Umbilical cord (tissue), 1 donor: ENCODE measurements at regions not wholly inside any gene's neighbourhood (a gene's known extent, or its start where the extent isn't known, plus 50 kb on each side); places are given as distances from the start of the nearest gene placed in this dataset.
"Not testable (repeated sequence)": the region's sequence is repeated elsewhere in the genome, so short reads cannot be mapped to it uniquely, and the experiment has no call there.

Source experiments
- DNase-seq: peaks from one replicate; pipeline ENCODE4 v3.0.0-alpha.2; 2015; ENCODE audit warnings: low spot score

- DNase-seq = no peak
Measured at GRCh38 chr6:169866140-169866534, 114.7 kb downstream of the ERMARD start.

- no peak for DNase-seq
Measured at GRCh38 chr6:169865346-169866139, 114.1 kb downstream of the ERMARD start.

GRCh38 chr6:169864148-169865020 lies 113.0 kb downstream of the ERMARD start:
- no peak for DNase-seq

DNA sequence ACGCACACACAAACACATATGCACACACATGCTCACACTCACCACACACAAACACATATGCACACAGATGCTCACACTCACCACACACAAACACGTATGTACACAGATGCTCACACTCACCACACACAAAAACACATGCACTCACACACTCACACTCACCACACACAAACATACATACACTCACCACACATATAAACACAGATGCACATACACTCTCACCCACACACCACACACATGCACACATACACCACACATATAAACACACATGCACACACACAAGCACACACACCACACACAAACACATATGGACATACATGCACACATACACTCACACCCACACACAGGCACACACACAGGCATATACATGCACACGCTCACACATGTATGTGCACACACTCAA lies 112.3 kb downstream of the ERMARD start:
- no peak for DNase-seq

GRCh38 chr6:169862892-169863525 lies 111.6 kb downstream of the ERMARD start:
- peak; percentile 14 for DNase-seq

DNA sequence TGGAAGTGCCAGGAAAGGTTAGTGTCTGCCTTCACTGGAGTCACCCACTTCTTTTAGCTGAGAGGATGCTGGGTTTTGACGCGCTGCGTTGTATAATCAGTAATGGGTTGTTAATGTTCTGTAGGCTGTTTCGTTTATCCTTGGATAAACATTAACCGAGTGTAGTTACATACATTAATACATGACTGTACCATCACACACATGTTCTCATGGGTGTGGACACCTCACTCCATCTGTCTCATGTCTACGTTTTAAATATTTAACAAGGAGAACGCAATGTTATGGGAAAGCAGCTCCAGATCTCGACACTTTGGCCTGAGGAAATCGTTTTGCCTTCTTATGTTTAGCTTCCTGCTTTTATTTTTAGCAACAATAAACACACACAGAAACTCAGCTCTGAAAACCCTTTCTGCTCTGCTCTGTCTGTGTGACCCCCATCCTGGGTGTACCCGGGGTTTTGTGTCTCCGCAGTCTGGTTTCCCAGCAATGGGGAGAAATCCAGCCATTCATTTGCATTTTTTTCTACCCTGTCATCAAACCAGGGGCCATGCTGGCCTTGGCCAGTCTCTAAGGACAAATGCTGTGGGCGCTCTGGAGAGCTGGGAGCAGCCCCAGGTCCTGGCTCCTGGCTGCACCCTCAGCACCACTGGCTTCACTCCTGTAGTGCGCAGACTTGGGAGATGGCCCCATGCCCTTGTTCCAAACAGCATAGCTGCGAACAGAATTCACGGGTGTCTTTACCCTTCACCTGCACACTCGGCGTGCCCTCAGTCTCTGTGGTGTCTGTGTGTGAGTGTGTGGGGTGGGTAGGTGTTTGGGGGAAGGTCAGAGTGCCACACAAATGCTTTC lies 110.8 kb downstream of the ERMARD start:
- DNase-seq = no peak

- no peak for DNase-seq
Measured at GRCh38 chr6:169861431-169862042, 110.1 kb downstream of the ERMARD start.

- no peak for DNase-seq
Measured at GRCh38 chr6:169859978-169860703, 108.7 kb downstream of the ERMARD start.

DNA sequence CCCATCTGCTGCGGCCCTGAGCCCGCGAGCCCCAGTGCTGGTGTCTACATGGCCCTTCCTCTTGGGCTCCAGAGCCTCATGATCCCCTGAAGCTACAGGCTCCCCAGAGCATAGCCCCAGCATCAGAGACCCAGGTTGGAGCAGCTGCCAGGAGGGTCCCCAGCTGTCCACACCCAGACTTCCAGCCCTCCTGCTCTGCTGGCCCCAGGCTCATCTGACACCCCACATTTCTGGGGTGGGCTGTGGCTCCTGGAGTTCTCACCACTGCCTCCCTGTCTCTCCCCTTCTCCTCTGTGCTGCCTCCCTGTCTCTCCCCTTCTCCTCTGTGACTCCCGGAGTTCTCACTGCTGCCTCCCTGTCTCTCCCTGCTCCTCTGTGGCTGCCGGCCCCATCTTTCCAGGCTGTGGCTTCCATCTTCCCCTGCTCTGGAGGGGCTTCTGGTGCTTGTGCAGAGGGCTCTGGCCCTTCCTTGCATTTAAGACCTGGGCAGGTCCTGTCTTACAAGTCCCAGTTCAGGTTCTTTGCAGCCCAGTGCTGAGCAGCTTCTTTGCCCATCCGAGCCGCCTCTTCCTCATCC lies 108.1 kb downstream of the ERMARD start:
- DNase-seq = no peak

- no peak for DNase-seq
Measured at GRCh38 chr6:169858935-169859351, 107.5 kb downstream of the ERMARD start.

- no peak for DNase-seq
Measured at GRCh38 chr6:169858293-169858934, 107.0 kb downstream of the ERMARD start.

- no peak for DNase-seq
Measured at GRCh38 chr6:169857343-169858292, 106.2 kb downstream of the ERMARD start.

DNA sequence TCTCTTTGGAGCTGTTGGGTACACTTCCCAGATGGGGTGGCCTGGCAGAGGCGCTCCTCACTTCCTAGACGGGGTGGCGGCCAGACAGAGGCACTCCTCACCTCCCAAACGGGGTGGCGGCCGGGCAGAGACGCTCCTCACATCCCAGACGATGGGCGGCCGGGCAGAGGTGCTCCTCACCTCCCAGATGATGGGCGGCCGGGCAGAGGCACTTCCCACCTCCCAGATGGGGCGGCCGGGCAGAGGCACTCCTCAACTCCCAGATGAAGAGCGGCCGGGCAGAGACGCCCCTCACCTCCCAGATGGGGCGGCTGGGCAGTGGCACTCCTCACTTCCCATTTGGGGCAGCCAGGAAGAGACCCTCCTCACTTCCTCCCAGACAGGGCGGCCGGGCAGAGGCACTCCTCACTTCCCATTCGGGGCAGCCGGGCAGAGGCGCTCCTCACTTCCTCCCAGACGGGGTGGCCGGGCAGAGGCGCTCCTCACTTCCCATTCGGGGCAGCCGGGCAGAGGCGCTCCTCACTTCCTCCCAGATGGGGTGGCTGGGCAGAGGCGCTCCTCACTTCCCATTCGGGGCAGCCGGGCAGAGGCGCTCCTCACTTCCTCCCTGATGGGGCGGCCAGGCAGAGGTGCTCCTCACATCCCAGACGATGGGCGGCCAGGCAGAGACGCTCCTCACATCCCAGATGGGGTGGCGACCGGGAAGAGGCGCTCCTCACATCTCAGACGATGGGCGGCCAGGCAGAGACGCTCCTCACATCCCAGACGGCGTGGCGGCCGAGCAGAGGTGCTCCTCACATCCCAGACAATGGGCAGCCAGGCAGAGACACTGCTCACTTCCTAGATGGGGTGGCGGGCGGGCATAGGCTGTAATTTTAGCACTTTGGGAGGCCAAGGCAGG lies 105.3 kb downstream of the ERMARD start:
- DNase-seq = not testable (repeated sequence)

DNA sequence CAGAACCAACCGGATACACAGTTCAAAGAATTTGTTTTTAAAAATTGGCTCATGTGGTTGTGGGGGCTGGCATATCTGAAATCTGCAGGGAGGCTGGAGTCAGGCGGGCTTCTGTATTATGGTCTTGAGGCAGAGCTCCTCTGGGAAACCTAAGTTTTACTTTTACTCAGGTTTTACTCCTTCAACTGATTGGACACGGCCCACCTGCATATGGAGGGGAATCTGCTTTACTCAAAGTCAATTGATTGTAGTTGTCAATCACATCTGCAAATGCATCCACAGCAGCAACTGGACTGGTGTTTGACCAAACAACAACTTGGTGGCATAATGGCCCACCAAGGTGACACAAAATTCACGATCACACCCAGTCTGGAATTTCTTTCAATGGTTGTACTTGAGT lies 103.4 kb downstream of the ERMARD start:
- DNase-seq = no peak

GRCh38 chr6:169854083-169854725 lies 102.8 kb downstream of the ERMARD start:
- no peak for DNase-seq
